ENCODE measurements at regions not wholly inside any gene's neighbourhood (a gene's known extent, or its start where the extent isn't known, plus 50 kb on each side); places are given as distances from the start of the nearest gene placed in this dataset.

GRCh38 chr5:8270246-8270645 is 401.3 kb downstream of the MTRR start:
- TF ChIP-seq CTCF (optimal IDR thresholded peaks at IDR 0.05 in 1 of 3, IDR thresholded peaks at IDR 0.05 in 1 of 3, conservative IDR thresholded peaks at IDR 0.05 in 1 of 3; ENCODE audit: extremely low read depth in 1 of 3, insufficient read depth in 2 of 3, low read length in 3 of 3) (no peak), EZH2 (IDR thresholded peaks at IDR 0.05; ENCODE audit: low read length) (no peak)

Data from keratinocyte (primary cell).